ENCODE measurements at regions not wholly inside any gene's neighbourhood (a gene's known extent, or its start where the extent isn't known, plus 50 kb on each side); places are given as distances from the start of the nearest gene placed in this dataset.

- TF ChIP-seq CTCF (IDR thresholded peaks at IDR 0.05; ENCODE audit: low read depth, low read length): no peak
- Histone ChIP-seq H3K27ac (no peak overlapping the region), H3K9me3 (ENCODE audit: severe bottlenecking) (no peaks in the 10 kb centered on the region), H3K4me3 (ENCODE audit: low read depth, low read length) (no peak overlapping the region), H3K27me3 (ENCODE audit: insufficient read depth, low read depth, severe bottlenecking) (no peaks in the 10 kb centered on the region), H3K36me3 (no peaks in the 10 kb centered on the region)
- no peak for DNase-seq
These were observed 76.5 kb upstream of the OPRM1 start for GRCh38 chr6:153962555-153962954.

- Histone ChIP-seq H3K4me3 (ENCODE audit: low read depth, low read length) (no peak overlapping the region), H3K27ac (no peak overlapping the region), H3K27me3 (ENCODE audit: insufficient read depth, low read depth, severe bottlenecking) (no peaks in the 10 kb centered on the region), H3K9me3 (ENCODE audit: severe bottlenecking) (no peaks in the 10 kb centered on the region), H3K36me3 (no peaks in the 10 kb centered on the region)
- no peak for TF ChIP-seq CTCF (IDR thresholded peaks at IDR 0.05; ENCODE audit: low read depth, low read length)
- DNase-seq: no peak
These were observed 78.3 kb upstream of the OPRM1 start for GRCh38 chr6:153960741-153961140.

GRCh38 chr6:153960281-153960680 is 78.8 kb upstream of the OPRM1 start:
- DNase-seq: no peak
- H3K4me3 ChIP-seq (ENCODE audit: low read depth, low read length): no peak overlapping the region
- no peaks in the 10 kb centered on the region for H3K36me3 ChIP-seq
- no peaks in the 10 kb centered on the region for H3K9me3 ChIP-seq (ENCODE audit: severe bottlenecking)
- no peaks in the 10 kb centered on the region for H3K27me3 ChIP-seq (ENCODE audit: insufficient read depth, low read depth, severe bottlenecking)
- no peak overlapping the region for H3K27ac ChIP-seq
- TF ChIP-seq CTCF (IDR thresholded peaks at IDR 0.05; ENCODE audit: low read depth, low read length): no peak

GRCh38 chr6:153959276-153959675 is 79.8 kb upstream of the OPRM1 start:
- H3K27me3 ChIP-seq (ENCODE audit: insufficient read depth, low read depth, severe bottlenecking): no peaks in the 10 kb centered on the region
- H3K9me3 ChIP-seq (ENCODE audit: severe bottlenecking): no peaks in the 10 kb centered on the region
- TF ChIP-seq CTCF (IDR thresholded peaks at IDR 0.05; ENCODE audit: low read depth, low read length): no peak
- DNase-seq: no peak
- no peak overlapping the region for H3K4me3 ChIP-seq (ENCODE audit: low read depth, low read length)
- H3K36me3 ChIP-seq: no peaks in the 10 kb centered on the region
- no peak overlapping the region for H3K27ac ChIP-seq

GRCh38 chr6:153958860-153959259 is 80.2 kb upstream of the OPRM1 start:
- Histone ChIP-seq H3K27me3 (ENCODE audit: insufficient read depth, low read depth, severe bottlenecking) (no peaks in the 10 kb centered on the region), H3K4me3 (ENCODE audit: low read depth, low read length) (no peak overlapping the region), H3K27ac (no peak overlapping the region), H3K36me3 (no peaks in the 10 kb centered on the region), H3K9me3 (ENCODE audit: severe bottlenecking) (no peaks in the 10 kb centered on the region)
- DNase-seq: no peak
- TF ChIP-seq CTCF (IDR thresholded peaks at IDR 0.05; ENCODE audit: low read depth, low read length): no peak

GRCh38 chr6:153957394-153957793 is 81.6 kb upstream of the OPRM1 start:
- no peaks in the 10 kb centered on the region for H3K27me3 ChIP-seq (ENCODE audit: insufficient read depth, low read depth, severe bottlenecking)
- no peaks in the 10 kb centered on the region for H3K9me3 ChIP-seq (ENCODE audit: severe bottlenecking)
- TF ChIP-seq CTCF (IDR thresholded peaks at IDR 0.05; ENCODE audit: low read depth, low read length): no peak
- DNase-seq: no peak
- H3K4me3 ChIP-seq (ENCODE audit: low read depth, low read length): no peak overlapping the region
- H3K36me3 ChIP-seq: no peaks in the 10 kb centered on the region
- H3K27ac ChIP-seq: no peak overlapping the region
